ENCODE measurements at regions not wholly inside any gene's neighbourhood (a gene's known extent, or its start where the extent isn't known, plus 50 kb on each side); places are given as distances from the start of the nearest gene placed in this dataset.

DNA sequence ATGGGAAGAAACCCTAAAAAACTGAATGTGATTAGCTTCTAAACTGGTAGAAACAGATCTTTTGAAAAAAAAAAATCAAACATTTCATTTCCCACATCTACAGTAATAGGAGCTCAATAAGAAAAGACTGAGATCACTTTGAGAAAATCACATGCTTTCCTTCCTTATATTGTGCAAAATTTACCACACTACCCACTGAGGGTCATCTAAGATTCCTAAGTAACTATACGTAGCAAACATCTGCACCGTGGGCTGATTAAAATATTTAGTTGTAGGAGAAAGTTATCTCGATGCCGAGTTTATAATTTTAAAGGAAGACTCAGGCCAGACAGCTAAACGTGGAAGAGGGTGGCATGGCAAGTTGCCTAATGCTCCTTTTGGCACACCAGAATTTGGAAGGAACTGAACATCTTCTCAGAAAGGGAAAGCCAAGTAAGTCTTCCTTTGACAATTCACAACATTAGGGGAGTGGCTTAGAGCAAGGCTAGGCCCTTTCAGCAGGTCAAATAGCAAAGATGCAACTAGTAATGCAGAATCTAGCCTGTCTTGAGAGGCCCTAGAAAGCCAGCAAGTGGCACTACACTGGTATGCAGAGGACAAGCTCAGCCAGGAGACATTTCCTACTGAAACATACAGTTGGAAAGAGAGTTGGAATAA is 128.0 kb downstream of the TMA16 start:
- no peak for DNase-seq

DNA sequence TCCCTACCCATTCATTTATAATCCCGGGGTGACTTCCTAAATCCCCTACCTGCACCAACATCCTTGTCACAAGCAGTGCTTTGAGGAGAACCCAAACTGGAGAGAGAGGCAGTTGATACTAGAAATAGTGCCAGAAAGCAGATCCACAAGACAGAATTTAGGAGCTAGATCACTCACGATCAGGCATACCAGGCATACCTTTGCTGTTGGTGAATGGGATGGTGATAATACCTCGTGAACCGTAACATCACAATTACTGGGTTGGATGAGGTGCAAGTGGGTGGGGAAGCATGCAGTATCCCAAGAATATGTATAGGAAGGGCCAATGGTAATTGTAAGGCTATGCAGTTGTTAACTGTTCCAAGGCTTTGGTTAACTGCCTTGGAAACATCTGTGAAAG is 129.3 kb downstream of the TMA16 start:
- no peak for DNase-seq

DNA sequence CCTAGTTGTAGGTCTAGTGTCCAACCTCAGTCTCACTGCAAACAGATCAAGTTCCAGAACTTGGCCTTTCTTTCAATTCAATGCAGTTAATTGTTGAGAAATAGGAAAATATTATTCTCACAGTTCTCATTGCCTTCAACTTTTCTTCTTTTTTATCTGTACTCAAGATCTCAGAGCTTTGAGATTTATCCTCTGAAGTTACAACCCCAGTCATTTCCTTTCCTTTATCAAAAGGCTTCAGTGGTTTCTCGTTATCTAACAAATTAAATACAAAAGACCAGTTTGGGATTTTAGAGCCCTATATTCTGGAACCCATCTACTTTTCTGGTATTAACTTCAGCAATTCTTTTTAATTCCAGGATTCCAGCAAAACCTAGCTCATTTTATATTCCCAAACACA is 130.2 kb downstream of the TMA16 start:
- DNase-seq, result no peak

DNA sequence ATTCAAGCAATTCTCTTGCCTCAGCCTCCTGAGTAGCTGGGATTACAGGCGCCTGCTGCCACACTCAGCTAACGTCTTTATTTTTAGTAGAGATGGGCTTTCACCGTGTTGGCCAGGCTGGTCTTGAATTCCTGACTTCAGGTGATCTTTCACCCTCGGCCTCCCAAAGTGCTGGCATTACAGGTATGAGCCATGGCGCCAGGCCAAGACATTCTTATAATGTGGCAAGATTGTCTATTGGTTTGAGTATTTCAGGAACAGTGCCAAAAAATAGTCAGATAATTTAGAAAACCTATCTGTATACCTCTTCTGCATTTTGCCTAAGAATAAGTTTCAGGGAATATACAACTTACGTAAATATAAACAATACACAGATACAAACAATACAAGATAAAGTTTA is 136.8 kb downstream of the TMA16 start:
- DNase-seq, result no peak

DNA sequence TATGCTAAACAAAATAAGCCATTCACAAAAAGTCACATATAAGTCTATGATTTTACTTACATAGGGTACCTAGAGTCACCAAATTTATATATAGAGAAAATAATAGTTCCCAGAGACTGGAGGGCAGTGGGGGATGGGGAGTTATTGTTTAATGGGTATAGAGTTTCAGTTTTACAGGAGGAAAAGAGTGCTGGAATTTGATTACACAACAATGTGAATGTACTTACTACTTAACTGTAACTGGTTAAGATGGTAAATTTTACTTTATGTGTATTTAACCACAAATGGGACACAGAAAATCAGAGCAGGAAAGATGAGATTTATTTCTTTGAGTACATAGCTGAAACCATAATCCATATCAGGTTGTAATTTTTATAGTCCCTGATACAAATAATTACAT is 144.4 kb downstream of the TMA16 start:
- DNase-seq, result no peak

DNA sequence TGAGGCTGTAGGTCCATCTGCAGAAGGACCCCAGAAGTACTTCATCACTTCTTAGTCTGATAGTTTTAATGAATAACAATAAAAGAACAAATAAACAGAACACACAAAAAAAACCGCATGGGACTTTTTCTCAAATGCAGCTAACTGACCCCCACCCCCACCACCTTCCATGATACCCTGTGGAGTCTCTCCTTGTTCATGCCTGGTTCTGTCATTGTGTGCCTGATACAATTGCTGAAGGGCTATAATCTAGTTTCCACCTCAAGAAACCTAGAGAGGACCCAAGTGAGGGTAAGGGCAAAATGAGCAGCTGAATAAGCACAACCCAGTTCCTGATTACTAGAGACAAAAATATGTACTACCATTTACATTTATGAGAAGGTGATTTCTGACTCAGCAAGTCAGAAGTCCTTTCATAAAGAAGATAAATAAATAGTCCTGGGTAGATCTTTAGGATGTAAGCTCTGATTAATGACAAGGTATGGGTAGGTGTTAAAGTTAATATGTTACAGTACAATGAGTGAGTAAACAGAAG is 155.1 kb downstream of the TMA16 start:
- no peak for DNase-seq

DNA sequence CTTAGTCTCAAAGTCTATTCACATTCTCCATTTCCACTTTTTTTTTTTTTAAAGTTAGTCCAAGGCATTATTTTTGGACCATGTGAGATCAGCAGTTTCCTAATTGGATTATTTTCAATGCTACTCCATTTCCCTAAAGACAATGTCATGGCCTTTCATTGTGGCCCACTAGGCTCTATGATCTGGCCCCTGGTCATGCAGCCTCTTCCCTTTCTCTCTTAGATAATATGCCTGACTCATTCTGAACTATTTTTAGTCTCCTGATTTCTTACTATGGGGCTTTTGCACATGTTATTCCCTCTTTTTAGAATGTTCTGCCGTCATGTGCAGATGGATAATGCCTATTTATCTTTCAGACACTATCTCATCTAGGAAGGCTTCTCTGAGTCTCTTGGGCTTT is 157.3 kb downstream of the TMA16 start:
- DNase-seq, result no peak

DNA sequence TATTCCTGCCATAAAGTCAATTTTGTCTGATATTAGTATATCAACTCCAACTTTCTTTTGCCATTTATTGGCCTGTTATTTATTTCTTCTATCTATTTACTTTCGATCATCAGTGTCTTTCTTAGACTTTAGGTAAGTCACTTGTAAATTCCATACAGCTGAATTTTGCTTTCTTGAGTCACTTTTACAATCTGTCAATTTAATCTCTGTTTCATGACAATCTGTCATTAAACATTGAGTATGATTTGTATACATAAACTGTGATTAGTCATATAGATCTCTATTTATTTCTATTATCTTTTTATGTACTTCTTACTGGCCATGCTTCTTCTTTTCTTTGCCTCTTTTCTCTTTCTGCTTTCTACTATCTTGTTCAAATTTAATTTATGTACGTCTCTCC is 160.1 kb downstream of the TMA16 start:
- no peak for DNase-seq

DNA sequence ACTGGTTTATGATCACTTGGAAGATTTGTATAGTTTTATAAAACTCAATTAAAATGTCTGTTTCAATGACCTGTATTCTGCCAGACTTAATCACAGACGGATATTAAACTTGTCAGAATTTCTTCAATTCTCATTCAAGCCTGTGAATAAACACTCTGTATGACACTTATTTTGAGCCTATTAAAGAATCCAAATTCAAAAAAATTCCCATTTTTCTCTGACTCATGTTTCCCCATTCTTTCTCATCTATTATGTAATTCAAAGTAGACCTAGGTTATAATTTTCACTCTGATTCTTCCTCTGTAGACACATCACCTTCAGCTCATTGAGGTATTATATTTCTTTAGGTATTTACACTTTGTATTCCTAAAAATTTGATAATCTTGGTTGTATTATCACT is 166.1 kb downstream of the TMA16 start:
- no peak for DNase-seq

DNA sequence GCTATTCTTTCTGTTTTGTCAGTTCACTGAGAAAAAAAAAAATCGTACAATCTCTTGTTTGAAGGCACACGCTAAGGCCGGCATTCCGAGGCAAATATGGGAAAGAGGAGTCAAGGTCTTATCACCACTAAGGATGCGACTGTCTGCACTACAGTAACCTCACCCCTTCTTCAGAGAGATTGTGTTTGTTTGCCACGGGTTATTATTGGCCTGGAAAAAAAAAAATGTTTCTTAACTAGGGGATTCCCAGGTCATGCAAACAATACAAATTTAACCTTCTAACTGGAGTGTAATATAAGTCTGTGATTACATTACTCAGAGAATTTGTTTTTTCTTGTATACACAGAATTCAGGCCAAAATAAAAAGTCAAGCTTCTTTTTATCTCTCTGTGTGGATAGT is 168.3 kb downstream of the TMA16 start:
- DNase-seq, result no peak

DNA sequence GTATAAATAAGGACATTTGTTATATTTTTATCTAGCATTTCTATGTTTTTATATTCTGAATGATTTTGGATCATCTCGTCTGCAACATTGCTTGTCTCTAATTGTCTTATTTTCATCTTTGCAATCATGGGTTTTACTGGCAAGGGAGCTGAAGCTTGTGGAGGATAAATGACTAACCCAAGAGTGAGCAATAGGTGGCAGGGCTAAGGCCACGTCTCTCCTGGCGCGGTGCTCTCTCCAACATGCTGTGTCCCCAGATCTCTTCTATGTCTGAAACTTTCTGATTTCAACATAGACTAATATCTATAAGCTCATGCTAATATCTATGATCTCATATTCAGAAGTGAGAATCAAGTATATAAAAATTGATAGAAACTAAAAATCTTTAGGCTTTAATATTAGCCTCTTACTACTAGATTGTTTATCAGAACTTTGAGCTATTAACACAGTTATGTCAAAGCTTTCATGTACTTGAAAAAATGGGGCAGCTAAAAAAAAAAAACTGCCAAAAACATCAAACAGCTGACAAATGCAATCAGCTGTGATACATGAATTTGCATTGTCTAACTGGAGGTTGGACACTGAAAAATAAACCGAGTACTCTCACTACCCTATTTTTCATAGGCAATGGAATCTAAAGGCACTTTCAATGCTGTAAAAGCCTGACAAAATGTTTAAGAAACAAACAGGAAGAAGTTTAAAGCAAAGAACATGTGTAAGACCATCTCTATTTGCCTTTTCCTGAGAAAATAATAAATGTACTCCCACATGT is 169.2 kb downstream of the TMA16 start:
- DNase-seq, result no peak

DNA sequence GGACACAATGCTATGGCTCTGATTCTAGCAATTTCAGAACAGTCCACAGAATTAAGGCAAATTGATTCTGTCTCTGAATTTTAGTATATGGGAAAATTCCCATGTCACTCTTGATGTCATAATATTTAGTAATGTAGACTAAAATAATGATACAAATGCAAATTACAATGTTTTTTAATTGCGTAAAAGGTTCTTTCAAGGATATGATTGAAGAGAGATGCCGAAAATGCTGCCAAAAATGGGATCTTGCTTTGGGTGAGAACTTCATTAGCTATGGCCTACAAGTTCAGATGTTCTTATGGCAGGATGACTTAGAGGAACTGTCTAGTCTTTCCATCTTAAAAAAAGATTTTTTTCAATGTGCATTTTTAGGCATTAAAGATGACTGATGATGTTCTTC is 170.6 kb downstream of the TMA16 start:
- no peak for DNase-seq

DNA sequence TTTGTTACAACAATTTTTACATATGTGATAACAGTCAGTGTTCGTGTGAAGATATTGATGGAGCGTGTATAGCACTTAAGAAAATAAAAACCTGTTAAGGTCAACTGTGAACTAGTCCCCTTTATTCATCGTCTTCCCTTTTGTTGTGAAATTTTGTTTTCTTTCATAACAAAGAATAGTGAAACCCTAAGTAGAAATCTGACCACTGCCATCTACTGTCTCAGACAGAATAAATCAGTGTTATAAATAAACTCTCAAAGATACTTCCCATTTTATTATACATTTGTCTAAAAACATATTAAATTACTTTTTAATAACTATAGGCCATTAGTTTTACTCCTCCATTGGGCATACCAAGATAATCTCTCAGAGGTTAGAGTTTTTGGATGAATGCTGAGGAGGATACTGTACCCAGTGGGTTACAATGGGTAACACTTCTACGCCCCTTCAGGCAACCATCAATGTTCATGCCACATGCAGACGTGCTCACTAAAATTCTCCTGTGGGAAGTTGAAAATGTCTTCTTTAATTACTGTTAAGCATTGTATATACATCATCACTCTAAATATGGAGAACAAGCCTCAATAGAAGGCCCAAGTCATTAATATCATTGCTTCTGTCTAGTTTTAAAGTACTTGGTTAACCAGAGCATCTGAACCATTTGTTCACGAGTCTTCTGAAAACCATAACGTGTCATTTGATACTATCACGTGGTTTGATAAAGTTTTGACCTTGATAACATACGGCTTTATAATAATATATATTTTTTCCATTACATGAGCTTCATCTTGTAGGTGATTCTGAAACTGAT is 171.2 kb downstream of the TMA16 start:
- DNase-seq, result no peak

DNA sequence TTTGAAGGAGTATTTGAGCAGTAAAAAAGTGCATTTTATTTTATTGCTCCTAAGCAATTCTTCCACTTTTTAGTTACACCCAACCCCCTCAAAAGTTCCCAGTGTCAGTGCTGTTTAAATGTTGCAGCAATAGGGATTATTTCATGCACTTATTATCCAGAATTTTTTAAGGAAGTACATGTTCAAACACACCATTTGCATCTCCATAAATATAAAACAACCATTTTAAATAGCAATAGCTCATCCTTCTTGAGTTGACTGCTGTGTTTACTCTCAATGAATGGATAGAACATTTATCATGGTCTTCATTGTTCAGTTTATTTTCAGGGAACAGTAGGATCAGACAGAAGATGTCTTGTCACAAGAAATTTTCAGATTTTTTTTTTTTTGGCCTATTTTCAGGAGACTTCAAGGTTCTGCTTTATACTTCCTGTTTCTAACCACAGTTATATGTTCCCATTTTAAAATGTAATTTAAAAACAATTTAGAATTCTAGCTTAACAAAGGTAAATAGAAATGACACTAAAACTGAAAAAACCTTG is 171.9 kb downstream of the TMA16 start:
- DNase-seq, result no peak

DNA sequence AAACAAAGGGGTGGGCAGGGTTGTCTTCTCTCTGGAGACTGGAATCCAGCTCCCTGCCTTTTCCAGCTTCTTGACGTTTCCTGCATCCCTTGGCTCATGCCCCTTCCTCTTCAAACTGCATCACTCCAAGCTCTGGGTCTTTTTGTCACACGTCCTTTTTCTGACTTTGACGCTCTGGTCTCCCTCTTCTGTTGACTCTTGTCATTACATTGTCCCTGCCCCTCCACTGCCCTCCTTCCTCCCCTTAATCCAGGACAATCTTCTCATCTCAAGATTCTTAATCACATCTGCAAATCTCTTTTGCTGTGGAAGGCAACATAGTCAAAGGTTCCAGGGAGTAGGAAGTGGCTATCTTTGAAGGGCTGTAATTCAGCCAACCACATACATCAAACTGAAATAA is 178.3 kb downstream of the TMA16 start:
- no peak for DNase-seq

DNA sequence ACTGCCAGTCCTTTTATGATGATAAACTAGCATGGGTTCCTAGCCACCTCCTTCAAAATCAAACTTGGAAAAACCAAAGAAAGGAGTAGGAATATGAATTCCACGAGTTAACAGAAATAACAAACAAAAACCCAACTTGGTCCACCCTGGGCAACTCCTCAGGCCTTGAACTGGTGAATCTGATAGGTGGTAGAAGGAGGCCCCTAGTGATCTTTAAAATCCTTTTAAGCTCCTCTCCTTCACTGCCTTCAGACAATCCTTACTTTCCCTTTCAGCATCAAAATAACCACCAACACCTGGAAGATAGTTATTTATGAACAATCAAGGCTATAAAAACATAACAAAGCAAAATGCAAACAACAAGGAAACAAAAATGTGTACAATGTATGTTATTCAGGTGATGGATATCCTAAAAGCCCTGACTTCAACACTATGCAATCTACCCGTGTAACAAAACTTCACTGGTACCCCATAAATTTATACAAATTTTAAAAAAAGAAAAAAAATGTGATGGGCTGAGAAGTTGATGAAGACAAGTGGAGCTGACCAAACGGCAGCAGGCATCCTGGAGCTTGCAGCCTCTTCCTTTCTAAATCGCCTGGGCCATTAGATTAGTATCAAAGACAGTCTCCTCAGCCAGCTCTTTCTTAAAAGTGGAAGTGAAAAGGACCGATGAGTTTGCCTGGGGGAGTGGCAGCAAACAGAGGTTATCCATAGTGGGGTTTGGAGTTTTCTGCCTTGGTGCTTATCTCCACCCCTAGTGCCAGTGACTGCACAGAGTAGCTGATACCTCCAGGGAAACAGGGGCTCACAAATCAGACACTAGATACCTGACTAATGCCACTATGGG is 179.6 kb downstream of the TMA16 start:
- DNase-seq, result no peak

DNA sequence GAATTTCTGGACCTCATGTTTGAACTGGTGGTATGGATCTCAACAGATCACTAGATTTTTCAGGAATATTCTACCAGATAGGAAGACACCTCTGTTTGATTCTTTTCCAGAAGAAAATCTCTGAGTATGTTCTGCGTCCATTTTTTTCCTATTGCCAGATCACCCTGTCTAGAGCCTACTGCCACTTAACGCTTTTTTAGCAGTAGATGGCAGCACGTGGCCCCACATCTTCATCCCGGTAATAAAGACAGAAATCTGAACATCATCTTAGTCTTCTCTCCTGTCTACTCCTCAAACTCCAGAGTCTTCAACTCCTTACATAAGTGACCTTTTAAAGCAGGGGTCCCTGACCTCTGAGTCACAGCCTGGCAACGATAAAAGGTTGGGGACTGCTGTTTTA is 184.7 kb downstream of the TMA16 start:
- DNase-seq, result no peak

DNA sequence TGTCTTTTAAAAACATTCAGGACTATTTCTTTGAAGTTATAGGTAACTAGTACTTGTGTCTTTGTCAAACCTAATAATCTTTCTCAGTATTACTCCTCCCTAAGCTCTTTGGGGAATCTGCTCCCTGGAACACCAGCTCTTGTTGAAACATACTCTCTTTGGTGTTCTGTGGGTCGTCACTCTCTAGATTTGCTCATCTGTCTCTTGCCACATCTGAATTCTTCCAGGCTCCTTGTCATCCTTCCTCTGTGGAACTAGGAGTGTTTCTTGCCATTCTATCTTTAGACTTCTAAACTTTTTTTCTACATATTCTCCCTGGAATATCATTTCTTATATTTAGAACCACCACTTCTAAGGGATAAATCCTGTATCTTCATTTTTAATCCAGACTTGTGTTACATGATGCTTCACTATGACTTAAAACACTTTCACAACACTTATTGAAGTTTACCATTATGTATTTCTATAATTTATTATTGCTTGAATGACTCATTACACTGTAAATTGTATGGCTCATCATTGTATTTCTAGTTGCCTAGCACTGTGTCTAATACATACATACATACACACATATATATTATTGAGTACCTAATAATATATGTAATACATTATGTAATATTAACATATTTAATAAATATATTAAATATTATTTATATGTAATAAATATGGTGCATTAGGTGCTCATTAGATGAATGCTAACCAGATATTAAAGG is 186.1 kb downstream of the TMA16 start:
- DNase-seq, result no peak

DNA sequence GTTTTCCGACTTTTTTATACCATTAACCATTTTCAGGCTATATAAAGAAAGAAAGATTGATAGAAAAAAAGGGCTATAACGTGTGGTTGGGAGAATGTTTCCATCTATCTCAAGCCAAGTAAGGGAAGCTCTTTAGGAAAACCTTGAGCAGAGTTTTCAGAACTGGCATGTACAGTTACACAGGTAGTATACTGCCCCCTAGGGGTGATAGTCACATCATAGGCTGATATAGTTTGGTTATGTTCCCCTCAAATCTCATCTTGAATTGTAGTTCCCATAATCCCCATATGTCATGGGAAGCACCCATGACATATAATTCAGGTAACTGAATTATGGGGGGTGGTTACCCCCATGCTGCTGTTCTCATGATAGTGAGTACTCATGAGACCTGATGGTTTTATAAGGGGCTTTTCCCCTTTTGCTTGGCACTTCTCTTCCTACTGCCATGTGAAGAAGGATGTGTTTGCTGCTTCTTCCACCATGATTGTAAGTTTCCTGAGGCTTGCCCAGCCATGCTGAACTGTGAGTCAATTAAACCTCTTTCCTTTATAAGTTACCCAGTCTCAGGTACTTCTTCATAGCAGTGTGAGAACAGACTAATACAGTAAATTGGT is 186.8 kb downstream of the TMA16 start:
- DNase-seq, result no peak

DNA sequence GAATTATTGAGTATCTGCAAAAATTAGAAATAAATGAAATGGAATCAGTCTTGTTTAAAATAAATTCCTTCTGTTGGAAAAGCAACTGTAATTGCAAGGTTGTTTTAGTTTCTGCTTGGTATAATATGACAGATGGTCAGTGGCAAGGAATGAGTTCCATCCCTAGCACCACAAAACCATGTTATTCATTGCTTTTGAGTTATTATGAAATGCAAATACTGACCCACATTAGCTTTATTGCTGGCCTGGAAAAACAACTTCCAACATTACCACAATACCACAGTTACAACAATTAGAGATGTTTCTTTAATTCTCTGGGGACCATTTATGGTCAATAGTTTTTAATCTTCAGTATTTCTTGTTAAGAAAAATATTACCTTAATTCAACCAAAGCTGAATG is 194.4 kb downstream of the TMA16 start:
- no peak for DNase-seq

Measured in renal pelvis (tissue), 1 donor.